Stimulated activated CD8-positive, alpha-beta memory T cell treated with anti-CD3 and anti-CD28 coated beads, Interleukin-12 subunit alpha, Interleukin-12 subunit beta, amount 100 ng/mL, for 4 hours (primary cell): ENCODE measurements at regions not wholly inside any gene's neighbourhood (a gene's known extent, or its start where the extent isn't known, plus 50 kb on each side); places are given as distances from the start of the nearest gene placed in this dataset.
"Not testable (repeated sequence)": the region's sequence is repeated elsewhere in the genome, so short reads cannot be mapped to it uniquely, and the experiment has no call there.

ENCODE experiments used
- DNase-seq: peaks from one replicate; pipeline ENCODE4 v3.0.0-alpha.2; 2020; ENCODE audit warnings: low read depth

DNA sequence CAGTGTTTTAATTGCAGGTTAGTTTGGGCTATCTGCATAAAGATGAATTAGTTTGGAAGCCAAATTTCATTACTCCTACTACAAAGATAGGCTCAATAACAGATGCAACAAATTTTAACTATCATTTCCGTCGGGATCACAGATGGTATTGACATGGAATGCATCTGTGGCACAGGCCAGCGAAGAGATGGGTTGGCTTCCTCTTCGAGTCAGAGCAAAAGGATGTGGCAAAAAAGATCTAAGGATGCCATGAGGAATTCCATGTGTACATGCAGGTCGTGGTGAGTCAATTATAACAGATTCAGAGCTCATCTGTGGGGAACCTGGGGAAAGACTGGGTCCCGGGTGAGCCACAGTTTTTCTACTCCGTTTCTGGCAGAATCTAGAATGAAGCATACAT, 83.0 kb upstream of the CITED2 start:
- no peak for DNase-seq

DNA sequence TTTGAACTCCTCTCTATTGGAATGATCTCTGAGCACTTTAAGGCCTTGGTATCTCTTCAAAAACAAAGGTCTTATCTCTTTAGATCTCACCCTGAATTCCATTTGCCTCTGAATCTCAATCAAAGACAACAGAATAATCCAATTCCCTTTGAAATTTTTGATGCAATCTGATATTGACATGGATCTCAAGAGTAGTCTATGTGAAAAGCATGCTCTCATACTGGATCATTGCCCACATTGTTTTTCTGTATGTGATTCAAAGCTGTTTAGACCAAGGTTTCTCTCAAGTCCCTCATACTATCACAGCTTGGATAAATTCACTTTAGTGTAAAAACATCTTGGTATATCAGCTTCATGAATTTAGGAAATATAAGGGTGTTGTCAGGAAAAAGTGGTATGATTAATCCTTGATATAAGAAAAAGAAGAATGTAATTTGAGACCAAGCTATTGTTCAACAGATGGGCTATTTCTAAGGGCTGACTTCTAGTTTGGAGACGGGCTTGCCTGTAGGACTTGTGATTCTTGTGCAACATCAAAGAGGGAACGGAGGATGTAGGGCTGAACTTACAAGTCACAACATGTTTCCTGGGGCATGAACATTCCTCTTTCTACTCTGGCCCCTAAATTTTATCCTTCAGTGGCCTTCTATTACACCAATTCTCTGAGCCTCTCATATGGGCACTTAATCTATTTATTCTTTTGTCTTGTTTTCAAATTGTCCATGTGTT, 77.9 kb upstream of the CITED2 start:
- no peak for DNase-seq

DNA sequence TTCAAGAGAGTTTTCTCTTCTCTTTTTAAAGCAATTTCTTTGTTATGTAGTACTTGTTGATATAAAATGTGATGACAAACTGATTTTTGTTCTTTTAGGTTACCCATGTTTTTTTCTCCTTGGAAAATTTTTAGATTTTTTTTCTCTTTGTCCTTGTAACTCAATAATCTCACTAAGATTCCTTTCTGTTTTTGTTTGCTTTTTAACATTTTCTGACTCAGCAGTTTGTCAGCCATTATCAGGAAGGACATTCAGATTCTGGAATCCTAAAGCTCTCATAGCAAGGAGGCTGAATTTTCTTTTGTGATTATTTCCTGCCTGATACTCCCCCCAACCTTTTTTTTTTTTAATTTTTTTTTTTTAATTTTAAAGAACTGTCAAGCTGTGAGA, 75.2 kb upstream of the CITED2 start:
- no peak for DNase-seq

DNA sequence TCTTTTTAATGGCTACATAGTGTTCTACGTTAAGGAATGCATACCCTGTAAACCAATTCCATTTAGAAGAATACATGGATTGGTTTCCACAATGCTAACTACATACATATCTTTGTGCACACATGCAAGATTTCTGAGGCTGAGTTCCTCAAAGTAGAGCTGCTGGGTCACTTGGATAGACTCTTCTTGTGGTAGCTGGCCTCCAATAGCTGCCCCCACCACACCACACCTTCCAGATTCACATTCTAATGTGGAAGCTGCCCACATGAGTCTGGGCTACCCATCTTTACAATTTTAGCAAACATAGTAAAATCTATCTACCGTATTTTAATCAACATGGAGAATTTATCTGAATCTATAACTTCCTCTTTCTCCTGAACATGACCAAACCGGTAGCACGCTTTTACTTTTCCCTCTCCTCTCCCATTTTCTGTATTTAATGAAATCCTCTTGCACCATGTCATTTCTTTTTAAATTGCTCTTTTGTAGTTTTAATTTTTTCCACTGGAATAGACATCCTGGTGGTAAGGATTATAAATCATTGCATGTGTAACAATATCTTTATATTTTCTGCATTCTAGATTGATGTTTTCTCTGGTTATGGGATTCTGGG, 74.7 kb upstream of the CITED2 start:
- DNase-seq: no peak

DNA sequence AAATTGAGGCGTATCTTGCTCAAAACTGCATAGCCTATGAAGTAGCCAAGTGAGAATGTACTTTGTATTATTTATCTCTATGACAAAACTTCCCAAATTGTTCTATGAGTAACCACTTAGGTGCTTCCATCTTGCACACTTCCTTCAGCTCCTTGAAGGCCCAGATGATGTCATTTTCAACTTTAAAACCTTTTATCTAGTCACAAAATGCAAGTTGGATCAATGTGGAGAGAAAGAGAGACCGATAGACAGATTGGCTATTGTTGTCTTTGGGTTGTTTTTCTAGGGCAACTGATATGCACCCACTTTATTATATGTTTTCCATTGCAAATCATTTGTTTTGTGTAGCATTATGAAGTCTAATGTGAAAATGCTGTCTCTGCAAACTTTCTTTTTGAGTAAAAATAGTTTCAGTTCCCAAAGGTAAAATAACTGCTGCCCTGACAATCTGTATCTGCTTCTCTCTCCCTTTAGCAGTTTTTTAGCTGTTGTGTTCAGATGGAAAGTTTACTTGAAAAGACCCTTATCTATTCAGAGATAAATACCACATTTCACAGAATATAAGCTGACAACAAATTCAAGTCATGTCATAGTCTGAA, 73.7 kb upstream of the CITED2 start:
- no peak for DNase-seq

DNA sequence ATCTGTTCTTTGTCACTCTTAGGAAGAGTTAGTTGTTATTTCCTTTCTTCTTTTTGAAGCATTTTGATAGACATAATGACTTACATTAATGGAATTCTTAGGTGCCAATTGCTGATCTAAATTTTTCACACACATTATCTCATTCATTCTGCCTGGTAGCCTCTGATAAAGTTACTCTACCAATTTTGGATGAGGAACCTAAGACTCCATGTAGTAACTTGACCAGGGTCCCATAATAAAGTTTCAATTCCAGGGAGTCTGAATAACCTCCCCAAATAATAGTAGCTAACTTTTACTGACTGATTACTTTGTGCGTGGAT, 73.2 kb upstream of the CITED2 start:
- DNase-seq: no peak

DNA sequence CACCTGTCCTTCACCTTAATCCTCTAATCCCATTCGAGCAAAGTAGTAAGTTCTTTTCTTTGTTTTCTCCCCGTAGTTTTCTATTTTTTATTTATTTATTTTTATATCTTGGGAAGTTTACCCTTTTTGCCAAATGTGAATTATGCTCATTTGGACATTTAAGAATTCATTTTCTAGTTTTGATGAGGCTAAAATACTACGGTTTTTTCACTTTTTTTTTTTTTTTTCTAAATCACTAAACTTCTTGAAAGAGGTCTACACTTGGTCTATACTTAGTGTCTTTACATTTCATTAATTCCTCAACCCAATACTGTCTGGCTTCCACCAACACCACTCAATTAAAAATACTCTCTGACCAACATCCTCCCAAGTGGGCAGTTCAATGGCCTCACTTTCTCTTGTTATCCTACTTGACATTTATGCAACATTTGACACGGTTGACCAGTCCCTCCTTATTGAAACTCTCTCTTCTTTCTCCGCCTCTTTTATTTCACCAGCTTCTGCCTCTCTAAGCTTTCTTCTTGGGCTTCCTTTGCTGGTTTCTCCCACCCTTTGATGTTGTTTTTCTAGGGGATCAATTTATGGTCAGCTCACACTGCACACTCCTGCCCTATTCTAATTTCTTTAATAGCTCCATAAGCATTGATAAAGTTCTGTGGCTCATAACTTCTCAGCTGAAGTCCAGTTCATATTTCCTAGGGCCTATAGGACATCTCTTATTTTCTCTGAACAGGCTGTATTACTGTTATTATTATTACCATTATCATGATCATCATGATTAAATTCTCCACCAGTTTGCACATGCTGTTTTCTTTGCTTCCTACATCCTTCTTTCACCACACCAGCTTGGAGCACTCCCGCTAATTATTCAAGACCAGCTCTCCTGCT, 72.6 kb upstream of the CITED2 start:
- no peak for DNase-seq

DNA sequence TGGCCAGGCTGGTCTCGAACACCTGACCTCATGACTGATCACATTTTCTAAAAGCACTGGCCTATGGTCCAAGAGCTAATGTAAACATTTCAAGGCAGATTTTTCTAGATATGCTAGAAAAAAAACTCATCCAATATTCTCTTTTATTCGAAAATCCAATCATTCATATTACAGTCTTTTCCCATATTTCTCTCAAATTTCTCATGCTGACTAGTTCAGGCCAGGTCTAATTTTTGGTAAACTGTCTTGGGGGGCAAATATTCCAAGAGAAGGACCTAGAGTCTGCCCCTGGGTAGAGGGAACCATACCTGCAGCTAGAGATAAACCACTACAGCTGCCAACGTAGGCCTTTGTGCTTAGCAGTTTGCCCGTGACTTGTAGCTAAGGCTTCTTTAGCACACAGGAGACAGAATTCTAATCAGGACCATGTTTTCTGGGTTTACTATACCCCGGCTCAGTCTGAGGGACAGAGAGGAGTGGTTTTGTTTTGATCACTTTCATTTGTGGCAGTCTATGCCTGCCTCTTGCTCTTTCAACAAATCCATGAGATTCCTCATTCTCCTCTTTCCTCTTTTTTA, 71.8 kb upstream of the CITED2 start:
- no peak for DNase-seq

DNA sequence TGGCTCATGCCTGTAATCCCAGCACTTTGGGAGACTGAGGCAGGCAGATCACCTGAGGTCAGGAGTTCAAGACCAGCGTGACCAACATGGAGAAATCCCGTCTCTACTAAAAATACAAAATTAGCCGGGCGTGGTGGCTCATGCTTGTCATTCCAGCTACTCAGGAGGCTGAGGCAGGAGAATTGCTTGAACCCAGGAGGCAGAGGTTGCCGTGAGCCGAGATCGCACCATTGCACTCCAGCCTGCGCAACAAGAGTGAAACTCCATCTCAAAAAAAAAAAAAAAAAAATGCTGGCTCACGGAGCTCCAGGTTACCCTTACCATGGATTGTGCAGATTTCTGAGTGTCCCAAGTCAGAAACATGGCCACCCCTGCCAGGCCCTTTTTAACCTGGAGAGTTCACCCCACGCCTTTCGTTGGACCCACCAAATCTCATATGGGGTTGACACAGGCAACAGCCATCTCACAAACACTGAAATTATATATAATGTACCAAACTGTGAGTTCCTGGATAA, 69.9 kb upstream of the CITED2 start:
- not testable (repeated sequence) for DNase-seq

DNA sequence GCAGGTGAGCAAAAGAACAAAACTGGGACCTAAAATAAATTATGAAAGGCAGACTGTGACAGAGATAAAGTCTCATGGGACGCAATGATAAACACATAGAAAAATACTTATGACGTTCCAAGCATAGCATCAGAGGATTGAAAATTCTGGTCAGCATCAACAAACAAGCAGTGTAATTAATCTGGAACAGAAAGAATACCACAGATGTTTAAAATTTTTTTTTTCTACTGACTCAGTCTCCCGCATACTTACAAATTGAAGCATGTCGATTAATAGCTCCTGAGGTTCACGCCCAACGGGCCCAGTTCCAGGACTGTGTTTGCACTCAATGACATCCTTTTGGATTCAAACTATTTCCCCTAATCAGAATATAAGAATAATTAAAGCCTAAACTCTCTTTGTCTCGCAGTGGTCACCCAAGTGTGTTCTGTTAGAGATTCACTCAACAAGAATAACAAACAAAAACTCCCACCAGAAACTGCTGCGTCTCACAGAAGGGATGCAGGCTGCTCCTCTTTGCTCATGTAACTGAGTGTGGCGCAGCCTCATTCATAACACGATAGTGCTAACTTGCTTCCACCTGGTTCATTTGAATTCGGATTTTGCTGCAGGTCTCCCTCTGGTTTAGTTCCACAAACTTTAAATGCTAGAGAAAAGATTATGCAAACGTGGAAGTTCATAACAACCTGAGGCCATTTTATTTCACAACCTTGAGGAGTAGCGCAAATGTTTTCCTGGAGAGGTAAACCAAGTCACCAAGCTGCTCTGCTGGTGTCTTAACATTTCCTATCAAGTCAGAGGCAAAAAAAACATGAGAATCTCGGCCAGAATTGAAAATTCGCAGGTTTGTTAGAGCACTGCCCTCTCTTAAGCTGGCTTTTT, 69.0 kb upstream of the CITED2 start:
- DNase-seq: no peak

DNA sequence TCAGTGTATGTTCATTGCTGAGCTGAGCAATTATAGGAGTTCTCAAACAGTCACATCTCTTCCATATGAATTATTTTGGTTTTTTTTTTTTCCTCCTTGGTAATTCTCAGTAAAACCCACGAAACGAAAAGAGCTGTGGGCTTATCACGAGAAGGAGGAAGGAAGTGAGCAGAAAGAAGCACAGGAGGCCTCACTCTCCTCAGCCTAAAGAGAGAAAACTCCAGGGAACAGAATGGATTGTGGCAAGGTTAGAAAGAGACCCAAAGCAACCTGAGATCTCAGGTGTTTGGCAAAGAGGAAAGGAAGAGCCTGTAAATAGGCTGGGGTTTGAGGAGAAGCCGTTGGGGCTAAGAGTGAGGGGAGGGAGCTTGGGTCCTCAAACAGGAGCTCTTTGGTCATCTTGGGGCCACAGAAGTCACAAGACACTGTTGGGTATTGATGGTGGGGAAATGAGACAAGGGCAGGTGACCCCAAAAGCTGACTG, 67.8 kb upstream of the CITED2 start:
- DNase-seq: no peak

DNA sequence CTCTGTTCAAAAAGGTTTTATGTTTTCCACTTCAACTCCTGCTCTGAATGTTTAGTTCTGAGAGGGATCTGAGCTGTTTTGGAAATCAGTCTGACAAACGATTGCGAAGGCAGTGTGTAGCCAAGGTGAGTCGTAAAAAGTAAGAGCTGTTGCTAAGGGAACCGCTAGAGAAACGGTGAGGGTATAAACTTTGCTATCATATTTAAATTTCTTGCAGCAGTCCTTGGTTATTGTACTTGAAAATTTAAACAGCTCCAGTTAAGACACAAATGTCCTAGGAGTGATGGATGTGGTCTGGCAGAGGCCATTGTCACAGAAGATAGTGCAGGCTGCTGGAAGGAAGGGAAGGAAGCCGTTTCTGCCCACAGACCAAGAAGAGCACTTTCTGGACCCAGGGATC, 64.9 kb upstream of the CITED2 start:
- no peak for DNase-seq

DNA sequence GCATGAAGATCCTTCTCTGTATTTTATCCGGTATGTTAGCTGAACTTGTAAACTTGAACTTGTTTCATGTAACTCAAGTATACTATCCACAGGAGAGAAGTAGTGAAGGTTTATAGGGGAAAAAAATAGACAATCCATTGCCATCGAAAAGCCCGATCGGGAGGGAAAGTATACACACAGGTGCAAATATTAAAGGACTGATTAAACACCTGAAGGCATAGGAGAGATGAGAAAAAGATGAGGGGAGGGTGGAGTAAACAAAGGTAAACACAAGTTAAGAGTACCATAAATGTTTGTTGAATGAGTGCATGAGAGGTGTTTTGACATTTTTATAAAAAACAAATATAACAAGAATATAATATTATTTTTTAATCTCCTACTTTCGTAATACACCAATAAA, 64.3 kb upstream of the CITED2 start:
- no peak for DNase-seq

DNA sequence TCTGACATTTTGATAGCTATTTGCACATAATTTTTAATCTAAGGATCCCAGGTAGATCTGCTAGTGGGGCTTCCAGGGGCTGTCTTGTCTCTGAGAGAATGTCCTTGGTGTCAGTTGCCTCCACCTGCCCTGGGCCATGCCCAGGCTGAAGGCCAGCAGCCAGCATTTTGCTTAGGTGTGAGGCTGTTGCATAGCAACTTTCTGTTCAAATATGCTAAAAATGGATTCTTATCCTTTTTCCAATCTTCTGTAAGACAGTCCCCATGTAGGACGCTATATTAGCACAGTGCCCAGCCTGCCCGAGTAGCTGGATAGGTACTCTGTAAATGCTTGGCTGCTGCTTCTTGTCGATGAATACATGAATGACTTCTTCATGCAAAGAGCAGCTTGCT, 62.5 kb upstream of the CITED2 start:
- no peak for DNase-seq

DNA sequence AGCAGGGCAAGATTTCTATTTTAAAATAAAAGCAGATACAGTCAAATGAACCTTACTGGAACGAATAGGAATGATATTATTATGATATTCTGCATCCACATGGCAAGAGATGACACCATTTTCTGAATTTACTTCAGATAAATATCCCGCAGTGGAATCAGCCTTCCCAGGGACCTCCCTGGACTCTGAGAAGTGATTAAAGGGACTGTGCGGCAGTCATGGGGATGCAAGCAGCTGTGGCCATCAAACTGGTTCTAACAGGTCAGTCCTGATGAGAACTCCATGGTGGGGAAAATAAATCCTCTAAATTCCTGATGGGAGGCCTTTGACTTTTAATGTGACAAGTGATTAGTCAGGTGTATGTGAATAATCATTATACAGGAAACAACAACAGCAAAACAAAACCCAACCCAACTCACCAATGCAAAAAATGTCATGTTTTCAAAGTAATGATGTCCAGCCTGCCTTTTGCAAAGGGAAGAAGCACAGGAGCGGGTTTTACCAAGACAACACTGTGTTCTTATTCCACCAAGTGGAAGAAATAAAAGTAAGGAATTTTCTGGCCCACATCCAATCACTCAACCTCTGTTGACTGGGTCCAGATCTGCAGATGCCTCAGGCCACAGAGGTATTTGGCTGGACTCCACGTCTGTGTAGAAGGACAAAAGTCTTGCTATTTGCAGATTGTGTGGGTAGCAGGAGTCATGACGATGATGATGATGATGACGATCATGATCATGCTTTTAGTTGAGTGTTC, 61.9 kb upstream of the CITED2 start:
- DNase-seq: no peak

DNA sequence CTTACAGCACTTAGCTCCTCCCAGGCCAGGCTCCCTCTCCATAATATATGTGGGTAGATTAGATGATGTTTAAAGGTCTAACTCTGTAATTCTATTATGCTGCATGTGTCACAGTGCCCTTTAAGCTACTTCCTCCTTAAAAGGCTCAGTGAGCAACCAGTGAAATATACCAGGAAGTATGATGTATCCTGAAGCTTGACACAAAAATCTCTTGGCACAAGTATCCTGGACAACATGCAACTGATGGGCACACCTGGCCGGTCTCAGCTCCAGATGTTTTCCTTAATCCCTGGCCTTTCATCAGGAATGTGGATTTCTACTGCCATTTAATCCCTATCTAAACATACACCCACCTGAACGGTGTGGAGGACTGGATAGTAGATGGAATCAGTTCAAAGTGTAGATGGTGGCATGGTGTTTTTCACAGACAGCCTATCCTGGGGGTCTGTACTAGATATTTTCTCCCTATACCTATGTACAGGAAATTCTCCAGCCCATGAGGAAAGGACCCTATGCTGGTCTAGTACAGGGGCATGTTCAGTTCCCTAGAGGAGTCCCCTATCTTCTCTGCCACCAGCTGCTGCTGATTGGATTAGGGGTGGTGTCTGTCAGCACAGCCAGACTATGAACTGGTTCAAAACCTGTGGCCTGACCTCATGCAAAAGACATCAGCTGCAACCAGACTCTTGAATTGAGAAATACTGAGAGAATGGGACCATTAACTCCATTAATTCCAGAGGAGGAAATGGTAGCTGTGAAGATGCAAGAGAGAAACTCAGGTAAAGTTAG, 59.4 kb upstream of the CITED2 start:
- no peak for DNase-seq

DNA sequence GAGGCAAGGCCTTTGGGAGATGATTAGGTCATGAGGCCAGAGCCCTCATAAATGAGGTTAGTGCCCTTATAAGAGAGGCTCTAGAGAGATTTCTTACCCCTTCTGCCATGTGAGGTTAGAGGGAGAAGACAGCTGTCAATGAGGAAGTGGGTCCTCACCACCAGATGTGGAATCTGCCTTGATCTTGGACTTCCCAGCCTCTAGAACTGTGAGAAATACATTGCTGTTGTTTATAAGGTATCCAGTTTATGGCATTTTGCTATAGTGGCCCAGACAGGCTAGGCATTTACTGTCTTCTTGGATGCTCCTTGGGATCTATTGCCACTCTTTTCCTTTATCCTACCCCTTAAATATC, 57.1 kb upstream of the CITED2 start:
- no peak for DNase-seq

DNA sequence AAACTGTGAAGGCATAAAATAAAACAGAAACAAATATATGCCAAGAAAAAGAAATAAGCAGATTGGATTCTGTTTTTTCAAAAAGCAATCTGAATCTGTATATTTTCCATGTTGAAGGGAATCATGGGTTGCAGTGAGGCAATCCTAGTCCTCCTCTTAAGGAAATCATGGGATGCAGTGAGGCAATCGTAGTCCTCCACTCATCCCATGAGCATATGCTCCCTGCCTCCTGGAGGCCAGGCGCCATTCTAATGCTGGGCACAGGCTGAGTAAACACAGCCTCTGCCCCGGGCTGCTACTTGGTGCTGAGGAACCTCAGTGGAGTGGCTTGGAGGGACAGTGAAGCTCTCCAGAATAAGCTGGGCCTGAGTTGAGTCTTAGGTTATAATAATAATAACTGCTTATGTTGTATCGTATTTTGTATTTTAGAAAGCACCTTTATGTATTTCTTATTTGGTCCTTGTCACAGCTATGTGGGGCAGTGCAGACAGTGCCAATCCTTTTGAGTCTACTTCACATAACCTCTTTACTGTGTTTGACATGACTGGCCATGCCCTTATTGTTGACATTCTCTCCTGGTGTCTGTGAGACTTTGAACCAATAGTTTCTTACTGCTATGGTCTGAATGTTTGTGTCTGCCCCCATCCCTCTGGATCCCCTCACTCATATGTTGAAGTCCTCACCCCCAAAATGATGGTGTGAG, 56.6 kb upstream of the CITED2 start:
- no peak for DNase-seq

DNA sequence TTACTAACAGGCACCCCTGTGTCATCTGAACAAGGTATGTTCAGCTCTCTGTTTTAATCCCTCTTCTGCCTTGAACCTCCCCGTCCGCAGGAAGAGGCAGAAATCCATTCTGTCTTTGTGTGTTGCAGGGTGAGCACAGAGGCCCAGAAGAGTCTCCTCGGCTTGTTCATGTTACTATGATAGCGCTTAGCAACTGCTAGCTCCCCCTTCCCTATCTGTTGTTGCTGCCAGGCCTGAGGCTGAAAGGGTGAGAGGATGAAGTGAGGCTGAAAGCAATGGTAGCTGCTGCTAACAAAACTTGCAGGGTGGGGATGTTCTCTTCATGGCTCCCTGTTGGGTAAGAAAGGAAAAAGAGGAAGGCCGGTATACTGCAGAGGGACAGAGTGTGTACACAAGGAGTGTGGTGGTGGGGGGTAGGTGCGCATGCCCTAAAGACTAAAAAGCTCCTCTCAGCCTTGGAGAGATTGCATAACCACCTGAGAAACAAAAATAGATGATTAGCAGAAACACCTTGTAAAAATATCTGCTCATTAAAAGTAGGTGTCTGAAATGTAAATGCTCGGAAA, 55.2 kb upstream of the CITED2 start:
- DNase-seq: no peak
